SU-DHL-6 (cell line): ENCODE measurements at regions not wholly inside any gene's neighbourhood (a gene's known extent, or its start where the extent isn't known, plus 50 kb on each side); places are given as distances from the start of the nearest gene placed in this dataset.

Experiments
- CTCF ChIP-seq: fragments of 200-600 bp; sonication (generic); IDR thresholded peaks from one replicate; pipeline ENCODE4 v1.5.1; 2017; ENCODE audit warnings: antibody characterized with exemption, mild to moderate bottlenecking, low read length, moderate library complexity; ENCODE audit not compliant: insufficient read depth, poor library complexity, severe bottlenecking
- EZH2phosphoT487 ChIP-seq: fragments of 200-600 bp; sonication (generic), shearing (Covaris generic); conservative IDR thresholded peaks from 2 replicates; pipeline ENCODE4 v1.6.1; 2018; ENCODE audit warnings: mild to moderate bottlenecking, antibody characterized with exemption, low read length, moderate library complexity, mixed read lengths

- TF ChIP-seq CTCF (no peak), EZH2phosphoT487 (no peak)
Measured at GRCh38 chr1:233815865-233816264, 88.6 kb upstream of the SLC35F3 start.
